ENCODE measurements at regions not wholly inside any gene's neighbourhood (a gene's known extent, or its start where the extent isn't known, plus 50 kb on each side); places are given as distances from the start of the nearest gene placed in this dataset.
"Not testable (repeated sequence)": the region's sequence is repeated elsewhere in the genome, so short reads cannot be mapped to it uniquely, and the experiment has no call there.

DNA sequence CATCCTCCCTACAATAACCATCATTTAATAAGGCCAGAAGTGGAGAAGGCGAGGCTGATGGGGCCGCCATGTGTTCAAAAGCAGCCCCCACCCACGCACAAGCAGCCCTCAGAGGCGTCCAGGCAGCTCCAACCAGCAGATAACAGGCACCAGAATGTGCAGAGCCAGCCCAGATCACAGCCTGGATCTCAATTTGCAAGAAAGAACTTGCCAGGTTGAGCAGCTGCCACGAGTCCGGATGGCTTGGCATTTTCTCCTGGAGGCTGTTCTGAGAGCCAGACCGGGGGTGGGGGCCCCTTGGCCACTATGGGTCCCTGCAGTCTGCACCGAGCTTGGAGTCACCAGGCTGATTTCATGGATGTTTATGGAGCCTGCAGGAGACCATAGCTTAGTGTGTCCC is 338.1 kb downstream of the PREX1 start:
- H3K27me3 ChIP-seq: peaks cover 0 to 58% (median 1%) of the 10 kb centered on the region in 4 donors
- H3K4me1 ChIP-seq: peaks cover 3 to 20% (median 8%) of the 10 kb centered on the region in 3 donors
- WGBS, 2 donors: 32 to 60% methylated on average over 4 to 5 of the region's 8 CpGs
- no peak for DNase-seq
- no peak overlapping the region for H3K27ac ChIP-seq
- intact Hi-C loops (cut with DNase I): no loop called here
- no peak for TF ChIP-seq POLR2A (IDR thresholded peaks at IDR 0.05)
- TF ChIP-seq, protein P1, sequence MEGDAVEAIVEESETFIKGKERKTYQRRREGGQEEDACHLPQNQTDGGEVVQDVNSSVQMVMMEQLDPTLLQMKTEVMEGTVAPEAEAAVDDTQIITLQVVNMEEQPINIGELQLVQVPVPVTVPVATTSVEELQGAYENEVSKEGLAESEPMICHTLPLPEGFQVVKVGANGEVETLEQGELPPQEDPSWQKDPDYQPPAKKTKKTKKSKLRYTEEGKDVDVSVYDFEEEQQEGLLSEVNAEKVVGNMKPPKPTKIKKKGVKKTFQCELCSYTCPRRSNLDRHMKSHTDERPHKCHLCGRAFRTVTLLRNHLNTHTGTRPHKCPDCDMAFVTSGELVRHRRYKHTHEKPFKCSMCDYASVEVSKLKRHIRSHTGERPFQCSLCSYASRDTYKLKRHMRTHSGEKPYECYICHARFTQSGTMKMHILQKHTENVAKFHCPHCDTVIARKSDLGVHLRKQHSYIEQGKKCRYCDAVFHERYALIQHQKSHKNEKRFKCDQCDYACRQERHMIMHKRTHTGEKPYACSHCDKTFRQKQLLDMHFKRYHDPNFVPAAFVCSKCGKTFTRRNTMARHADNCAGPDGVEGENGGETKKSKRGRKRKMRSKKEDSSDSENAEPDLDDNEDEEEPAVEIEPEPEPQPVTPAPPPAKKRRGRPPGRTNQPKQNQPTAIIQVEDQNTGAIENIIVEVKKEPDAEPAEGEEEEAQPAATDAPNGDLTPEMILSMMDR (IDR thresholded peaks at IDR 0.05): no peak
- H3K36me3 ChIP-seq: no peaks in the 10 kb centered on the region
- no peak overlapping the region for H3K4me3 ChIP-seq
- no peaks in the 10 kb centered on the region for H3K9me3 ChIP-seq

DNA sequence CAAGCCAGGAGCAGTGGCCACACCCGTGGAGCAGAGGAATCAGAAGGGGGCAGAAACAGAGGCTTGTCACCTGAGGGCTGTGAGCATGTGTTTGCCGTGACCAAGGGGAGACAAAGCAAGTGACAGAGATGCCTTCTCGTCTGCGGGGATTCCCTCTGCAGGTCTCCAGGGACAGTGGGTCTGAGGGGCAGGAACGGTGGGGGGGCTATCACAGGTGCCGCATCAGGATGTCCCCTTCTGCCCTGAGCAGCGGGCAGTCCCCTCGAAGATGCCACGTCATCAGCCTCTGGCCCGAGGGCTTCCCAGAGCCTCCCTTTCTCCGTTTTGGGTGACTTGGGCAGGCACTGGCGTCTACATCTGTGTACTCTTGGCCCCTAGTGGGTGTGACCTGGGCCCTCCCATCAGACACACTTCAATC is 338.7 kb downstream of the PREX1 start:
- intact Hi-C loops (cut with DNase I): no loop called here
- no peak for TF ChIP-seq POLR2A (IDR thresholded peaks at IDR 0.05)
- TF ChIP-seq, protein P1 (IDR thresholded peaks at IDR 0.05): no peak
- no peaks in the 10 kb centered on the region for H3K9me3 ChIP-seq
- H3K27me3 ChIP-seq: peaks cover 0 to 59% (median 1%) of the 10 kb centered on the region in 4 donors
- no peak overlapping the region for H3K4me3 ChIP-seq
- WGBS, 2 donors: 37 to 45% methylated on average over 2 to 11 of the region's 12 CpGs
- peaks cover 3 to 20% (median 8%) of the 10 kb centered on the region in 3 donors for H3K4me1 ChIP-seq
- no peak overlapping the region for H3K27ac ChIP-seq
- no peak for DNase-seq
- H3K36me3 ChIP-seq: no peaks in the 10 kb centered on the region

DNA sequence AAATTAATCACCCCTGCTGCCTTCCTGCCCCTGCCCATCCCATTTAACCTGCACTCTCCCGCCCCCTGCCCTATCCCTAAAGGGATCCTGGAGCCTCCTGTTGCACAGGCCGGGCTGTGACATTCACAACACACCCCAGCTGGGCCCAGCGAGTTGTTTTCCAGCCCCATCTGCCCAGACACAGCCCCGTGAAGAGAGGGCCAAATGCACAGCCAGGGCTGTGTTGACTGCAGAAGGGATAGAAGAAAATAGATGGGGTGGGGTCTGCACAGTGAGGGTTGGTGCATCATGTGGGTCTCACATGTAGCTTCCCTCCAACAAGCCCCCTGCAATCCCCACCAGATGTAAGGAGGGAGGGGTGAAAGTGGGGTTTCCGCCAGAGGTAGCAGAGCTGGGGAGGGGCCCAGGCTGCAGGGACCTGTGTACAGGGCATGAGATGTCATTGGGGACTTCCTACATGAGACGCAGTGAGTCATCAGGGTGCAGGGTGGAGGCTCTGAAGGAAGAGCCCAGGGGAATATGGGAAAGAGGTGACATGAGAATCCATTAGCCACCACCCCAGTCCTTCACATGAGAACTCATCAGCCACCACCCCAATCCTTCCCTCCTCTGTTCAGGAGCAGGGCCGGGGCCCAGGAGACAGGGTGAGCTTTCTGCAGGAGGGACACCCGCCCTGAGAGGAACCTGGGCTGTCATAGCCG is 339.3 kb downstream of the PREX1 start:
- DNase-seq; H3K27ac ChIP-seq; H3K4me3 ChIP-seq; intact Hi-C loops (cut with DNase I); H3K36me3 ChIP-seq; H3K9me3 ChIP-seq: not testable (repeated sequence)
- 26 to 51% methylated on average over 4 to 7 of the region's 9 CpGs for WGBS, 2 donors
- peaks cover 3 to 20% (median 8%) of the 10 kb centered on the region in 3 donors for H3K4me1 ChIP-seq
- peaks cover 0 to 60% (median 0%) of the 10 kb centered on the region in 4 donors for H3K27me3 ChIP-seq

DNA sequence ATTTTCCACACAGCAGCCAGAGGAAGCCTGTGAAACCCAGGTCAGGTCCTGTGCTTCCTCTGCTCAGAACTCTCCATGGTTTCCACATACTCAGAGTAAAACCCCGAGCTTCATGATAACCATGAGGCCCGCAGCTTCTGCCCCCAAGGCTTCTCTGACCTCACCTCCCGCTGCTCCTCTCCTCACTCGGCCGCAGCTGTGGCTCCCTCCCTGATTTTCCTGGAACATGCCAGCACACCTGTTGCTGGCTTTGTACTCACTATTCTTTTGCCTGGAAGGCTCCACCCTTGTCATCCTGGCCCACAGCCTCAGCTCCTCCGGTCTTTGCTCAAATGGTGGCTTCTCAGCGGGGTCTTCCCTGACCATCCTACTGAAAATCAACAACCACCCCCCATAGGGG is 341.7 kb downstream of the PREX1 start:
- WGBS, 2 donors: 30 to 57% methylated on average over 7 of the region's 7 CpGs
- H3K9me3 ChIP-seq: no peaks in the 10 kb centered on the region
- H3K27me3 ChIP-seq: peaks cover 0 to 65% (median under 1%) of the 10 kb centered on the region in 4 donors
- H3K4me1 ChIP-seq: peaks cover 3 to 20% (median 8%) of the 10 kb centered on the region in 3 donors
- no peak for TF ChIP-seq POLR2A (IDR thresholded peaks at IDR 0.05)
- TF ChIP-seq, protein P1 (IDR thresholded peaks at IDR 0.05): no peak
- H3K27ac ChIP-seq: no peak overlapping the region
- no peaks in the 10 kb centered on the region for H3K36me3 ChIP-seq
- no peak for DNase-seq
- intact Hi-C loops (cut with DNase I): no loop called here
- H3K4me3 ChIP-seq: no peak overlapping the region

DNA sequence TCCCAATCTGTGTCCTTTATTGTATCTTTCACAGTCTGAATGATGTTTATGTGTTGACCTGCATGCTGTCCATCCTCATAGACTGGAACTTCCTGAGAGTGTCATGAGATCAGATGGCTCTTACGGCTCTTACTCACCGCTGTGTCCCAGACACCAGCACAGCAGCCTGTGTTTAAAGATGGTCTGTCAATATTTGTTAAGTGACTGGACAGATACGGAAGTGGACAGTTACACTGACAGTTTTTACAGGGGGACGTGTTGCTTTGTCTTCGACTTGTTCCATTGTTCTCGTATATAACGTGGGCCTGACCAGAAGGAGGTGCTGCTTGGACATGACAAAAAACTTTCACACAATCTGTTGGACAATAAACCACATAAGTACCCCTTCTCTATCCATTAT is 342.6 kb downstream of the PREX1 start:
- H3K9me3 ChIP-seq; H3K4me3 ChIP-seq; H3K36me3 ChIP-seq; DNase-seq; intact Hi-C loops (cut with DNase I); H3K27ac ChIP-seq: not testable (repeated sequence)
- WGBS, 2 donors: 79 to 80% methylated on average over 6 to 7 of the region's 7 CpGs
- Histone ChIP-seq H3K27me3 (peaks cover 0 to 74% (median 2%) of the 10 kb centered on the region in 4 donors), H3K4me1 (peaks cover 3 to 20% (median 8%) of the 10 kb centered on the region in 3 donors)

DNA sequence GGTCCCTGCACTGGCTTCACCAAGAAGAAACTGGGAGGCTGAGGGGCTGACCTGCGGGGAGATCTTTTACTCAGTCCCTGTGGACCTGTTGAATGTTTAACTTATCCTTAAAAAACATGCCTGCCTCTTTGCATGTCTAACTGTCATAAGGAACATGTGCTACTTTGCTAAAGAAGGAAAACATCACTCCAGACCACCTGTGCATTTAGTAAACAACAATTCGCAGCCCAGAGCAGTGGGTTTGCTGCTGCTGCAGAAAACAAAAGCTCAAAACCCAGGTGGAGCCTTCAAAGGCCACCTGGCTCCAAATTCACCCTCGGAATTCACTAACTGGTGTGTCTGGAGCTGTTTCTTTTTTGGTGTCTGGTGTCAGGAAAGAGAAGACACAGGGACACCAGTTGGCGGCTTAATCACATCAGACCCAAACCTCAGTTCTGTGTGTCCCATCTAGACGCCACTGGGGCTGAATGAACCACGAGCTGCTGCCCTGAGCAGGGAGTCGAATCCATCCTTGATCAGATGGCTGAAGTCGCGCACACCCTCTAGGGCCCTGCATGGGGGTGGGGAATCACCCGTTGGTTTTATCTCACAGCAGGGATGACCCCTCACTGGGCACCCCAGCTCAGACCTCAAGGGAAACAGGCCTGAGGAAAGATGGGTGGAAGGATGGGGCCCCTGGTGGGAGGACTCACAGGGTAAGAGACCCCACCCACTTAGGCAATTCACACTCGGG is 344.3 kb downstream of the PREX1 start:
- Histone ChIP-seq H3K27ac (no peak overlapping the region), H3K9me3 (no peaks in the 10 kb centered on the region), H3K4me1 (peaks cover 0 to 6% (median 1%) of the 10 kb centered on the region in 3 donors), H3K4me3 (no peak overlapping the region), H3K36me3 (no peaks in the 10 kb centered on the region), H3K27me3 (peaks cover 0 to 81% (median 2%) of the 10 kb centered on the region in 4 donors)
- intact Hi-C loops (cut with DNase I): no loop called here
- WGBS, 2 donors: 46 to 73% methylated on average over 3 to 8 of the region's 11 CpGs
- no peak for TF ChIP-seq POLR2A (IDR thresholded peaks at IDR 0.05)
- TF ChIP-seq, protein P1 (IDR thresholded peaks at IDR 0.05): no peak
- no peak for DNase-seq

Data from esophagus squamous epithelium (tissue), 5 donors.